Esophagus squamous epithelium (tissue), 5 donors: ENCODE measurements at regions not wholly inside any gene's neighbourhood (a gene's known extent, or its start where the extent isn't known, plus 50 kb on each side); places are given as distances from the start of the nearest gene placed in this dataset.

Experiments used
- DNase-seq: peaks from one replicate; lab custom pipeline; 2025; lab: John Stamatoyannopoulos, UW
- H3K27ac ChIP-seq, 4 donors: fragments of 200-600 bp; sonication (generic); one replicate each; pipeline ENCODE4 v1.5.1; 2016 to 2019; ENCODE audit warnings: mild to moderate bottlenecking in 1 of 4
- H3K27me3 ChIP-seq, 4 donors: fragments of 200-600 bp; sonication (generic); 1 replicate in 3 of 4; 2 replicates in 1 of 4; pipeline versions ENCODE4 v1.5.1 to v1.6.0; 2017 to 2021; ENCODE audit warnings: antibody characterized with exemption in 1 of 4
- H3K36me3 ChIP-seq, 3 donors: fragments of 200-600 bp; sonication (generic); one replicate each; pipeline ENCODE4 v1.5.1; 2016 to 2019
- H3K4me1 ChIP-seq, 3 donors: fragments of 200-600 bp; sonication (generic); one replicate each; pipeline ENCODE4 v1.5.1; 2017 to 2019
- H3K4me3 ChIP-seq, 4 donors: fragments of 200-600 bp; sonication (generic); 1 replicate in 3 of 4; 2 replicates in 1 of 4; pipeline ENCODE4 v1.5.1; 2016 to 2019; ENCODE audit warnings: mild to moderate bottlenecking in 2 of 4, moderate library complexity in 1 of 4
- H3K9me3 ChIP-seq, 3 donors: fragments of 200-600 bp; sonication (generic); one replicate each; pipeline ENCODE4 v1.5.1; 2016 to 2019
- CTCF ChIP-seq, 6 experiments: fragments of 450-650 bp in 4 of 6; fragments of 200-600 bp in 2 of 6; sonication (generic) in 2 of 6; IDR thresholded peaks; one replicate each; pipeline ENCODE4 v1.5.1; 2016 to 2019; ENCODE audit warnings: antibody characterized with exemption in 6 of 6, mild to moderate bottlenecking in 4 of 6, moderate library complexity in 4 of 6
- POLR2A ChIP-seq, 4 donors: fragments of 450-650 bp; IDR thresholded peaks; one replicate each; pipeline ENCODE4 v1.6.1; 2017; ENCODE audit warnings: antibody characterized with exemption in 4 of 4, mild to moderate bottlenecking in 4 of 4, moderate library complexity in 3 of 4
- WGBS, 2 donors: methylation state at CpG; one replicate each; pipeline ENCODE4 v1.1.5; 2018; 5-methylcytosine and 5-hydroxymethylcytosine counted together
- intact Hi-C: fragments of 100-400 bp; cut with DNase I; formaldehyde crosslinking; loops from one replicate; pipeline ENCODE4 v1.15.0; 2022
- donor health status: DM: yes; HTN: yes; CAD: no.

- Histone ChIP-seq H3K4me3 (no peak overlapping the region), H3K9me3 (no peaks in the 10 kb centered on the region), H3K4me1 (no peaks in the 10 kb centered on the region), H3K27me3 (no peaks in the 10 kb centered on the region), H3K27ac (no peak overlapping the region), H3K36me3 (no peaks in the 10 kb centered on the region)
- intact Hi-C loops, result no loop called here
- TF ChIP-seq POLR2A (IDR thresholded peaks at IDR 0.05) (no peak), CTCF (IDR thresholded peaks at IDR 0.05) (no peak)
- DNase-seq, result no peak
- WGBS, 2 donors, result 95% methylated on average over 3 of the region's 3 CpGs
Observed at GRCh38 chr3:107076946-107077345, 300.3 kb upstream of the CCDC54 start.

DNA sequence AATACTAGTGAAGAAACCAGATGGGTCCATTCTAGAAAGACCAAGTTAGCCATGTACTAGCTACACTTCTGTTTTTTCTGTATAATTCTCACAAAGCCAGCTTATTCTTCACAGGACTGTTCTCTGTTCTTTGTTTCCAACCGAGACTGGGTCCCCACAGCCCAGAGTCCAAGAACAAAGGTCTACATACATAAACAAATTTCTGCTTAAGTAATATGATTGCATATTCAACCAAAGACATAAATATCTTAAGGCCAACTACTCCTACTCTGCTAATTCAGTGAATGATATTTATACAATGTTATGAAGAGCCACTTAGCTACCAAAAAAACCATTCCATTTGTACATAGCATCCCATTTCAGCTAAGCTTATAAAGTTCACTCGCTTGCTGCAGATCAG is 299.8 kb upstream of the CCDC54 start:
- H3K9me3 ChIP-seq, result no peaks in the 10 kb centered on the region
- intact Hi-C loops, result no loop called here
- no peaks in the 10 kb centered on the region for H3K27me3 ChIP-seq
- no peak overlapping the region for H3K27ac ChIP-seq
- H3K4me1 ChIP-seq, result no peaks in the 10 kb centered on the region
- TF ChIP-seq POLR2A (IDR thresholded peaks at IDR 0.05) (no peak), CTCF (IDR thresholded peaks at IDR 0.05) (no peak)
- no peaks in the 10 kb centered on the region for H3K36me3 ChIP-seq
- 77 to 83% methylated on average over 2 of the region's 2 CpGs for WGBS, 2 donors
- no peak overlapping the region for H3K4me3 ChIP-seq
- no peak for DNase-seq

DNA sequence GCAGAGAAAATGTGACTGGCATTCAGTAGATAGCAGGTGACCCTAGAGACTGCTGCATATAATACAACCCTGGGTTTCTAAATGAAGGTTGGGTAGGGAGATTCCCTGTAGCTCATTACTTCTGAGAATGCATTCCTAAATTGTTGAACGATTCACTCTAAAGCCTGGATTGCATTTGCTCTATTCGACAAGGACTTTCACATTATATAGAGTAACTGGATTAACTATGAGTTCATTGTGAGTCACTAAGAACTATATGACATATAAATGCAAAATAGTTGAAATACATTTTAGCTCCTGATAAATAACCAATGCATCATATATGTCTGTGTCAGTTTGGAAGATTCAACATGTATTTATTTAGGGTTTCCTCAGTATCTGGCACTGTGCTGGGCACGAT is 294.7 kb upstream of the CCDC54 start:
- Histone ChIP-seq H3K4me1 (no peaks in the 10 kb centered on the region), H3K36me3 (no peaks in the 10 kb centered on the region), H3K9me3 (no peaks in the 10 kb centered on the region), H3K27ac (no peak overlapping the region), H3K4me3 (no peak overlapping the region), H3K27me3 (no peaks in the 10 kb centered on the region)
- WGBS, 2 donors, result 51 to 53% methylated on average over 3 of the region's 3 CpGs
- TF ChIP-seq CTCF (IDR thresholded peaks at IDR 0.05), result no peak
- no peak for TF ChIP-seq POLR2A (IDR thresholded peaks at IDR 0.05)
- no peak for DNase-seq
- intact Hi-C loops, result no loop called here

DNA sequence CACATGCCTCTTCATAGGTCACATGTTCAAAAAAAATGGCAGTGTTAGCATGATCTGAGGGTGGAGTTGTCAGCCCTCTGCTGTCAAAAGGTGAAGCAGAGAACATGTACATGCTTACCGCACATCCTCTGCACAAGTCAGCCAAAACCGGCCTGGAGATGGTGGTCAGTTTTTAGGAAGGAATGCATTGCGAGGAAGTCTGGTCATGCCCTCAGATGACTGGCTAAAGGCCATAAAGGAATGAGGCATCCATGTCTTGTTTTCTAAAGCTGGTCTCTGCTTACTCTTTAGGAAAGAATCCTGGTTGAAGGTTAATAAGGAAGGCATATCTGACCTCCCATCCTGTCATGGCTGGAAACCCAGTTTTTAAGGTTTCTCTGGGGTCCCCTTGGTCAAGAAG is 292.0 kb upstream of the CCDC54 start:
- TF ChIP-seq CTCF (IDR thresholded peaks at IDR 0.05) (no peak), POLR2A (IDR thresholded peaks at IDR 0.05) (no peak)
- H3K4me3 ChIP-seq, result no peak overlapping the region
- no peak for DNase-seq
- no peak overlapping the region for H3K27ac ChIP-seq
- intact Hi-C loops, result no loop called here
- no peaks in the 10 kb centered on the region for H3K9me3 ChIP-seq
- H3K4me1 ChIP-seq, result no peaks in the 10 kb centered on the region
- no peaks in the 10 kb centered on the region for H3K36me3 ChIP-seq
- H3K27me3 ChIP-seq, result no peaks in the 10 kb centered on the region
- 91 to 93% methylated on average over 3 of the region's 3 CpGs for WGBS, 2 donors

DNA sequence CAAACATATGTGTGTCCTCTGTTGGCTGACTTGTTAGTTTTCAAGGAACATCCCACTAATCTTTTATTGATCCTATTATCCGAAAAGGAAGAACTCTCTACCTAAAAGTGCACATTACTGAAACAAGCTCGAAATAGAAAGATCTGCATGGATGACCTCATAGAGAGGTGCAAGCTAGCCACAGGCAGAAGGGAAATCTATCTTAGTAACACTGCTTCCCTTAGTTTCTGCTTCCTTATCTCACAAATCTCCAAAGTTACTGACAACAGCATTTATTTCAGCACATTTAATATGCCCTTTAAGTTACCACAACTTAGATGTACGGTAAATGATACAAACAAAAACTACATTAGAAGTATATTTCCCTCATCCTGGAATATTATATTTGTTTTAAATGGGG is 285.1 kb upstream of the CCDC54 start:
- WGBS, 2 donors, result 45 to 67% methylated on average over 3 of the region's 3 CpGs
- no peak overlapping the region for H3K4me3 ChIP-seq

More for the DNA sequence above, 285.1 kb upstream of the CCDC54 start:
- no peak for DNase-seq
- no peak overlapping the region for H3K27ac ChIP-seq
- H3K36me3 ChIP-seq, result no peaks in the 10 kb centered on the region
- intact Hi-C loops, result no loop called here
- no peaks in the 10 kb centered on the region for H3K27me3 ChIP-seq
- TF ChIP-seq CTCF (IDR thresholded peaks at IDR 0.05), result no peak
- no peak for TF ChIP-seq POLR2A (IDR thresholded peaks at IDR 0.05)
- H3K9me3 ChIP-seq, result no peaks in the 10 kb centered on the region
- H3K4me1 ChIP-seq, result no peaks in the 10 kb centered on the region
